HCT116 (cell line): ENCODE measurements at regions not wholly inside any gene's neighbourhood (a gene's known extent, or its start where the extent isn't known, plus 50 kb on each side); places are given as distances from the start of the nearest gene placed in this dataset.

Source experiments
- CTCF ChIP-seq, 3 experiments: fragments of 200-600 bp in 1 of 3; sonication (generic) in 1 of 3; IDR thresholded peaks in 2 of 3; conservative IDR thresholded peaks in 1 of 3; 2 replicates each; pipeline ENCODE4 v1.5.1; 2012 to 2017; ENCODE audit warnings: low read depth in 2 of 3, low read length in 2 of 3, antibody characterized with exemption in 1 of 3, borderline replicate concordance in 1 of 3, control low read depth in 1 of 3, mild to moderate bottlenecking in 1 of 3, mixed read lengths in 1 of 3, mixed run types in 1 of 3, moderate library complexity in 1 of 3; ENCODE audit not compliant: insufficient read depth in 1 of 3
- EZH2 ChIP-seq: fragments of 200-600 bp; sonication (generic); IDR thresholded peaks from 2 replicates; pipeline ENCODE4 v1.6.1; 2017; ENCODE audit warnings: antibody characterized with exemption, mixed run types
- EZH2phosphoT487 ChIP-seq: fragments of 200-600 bp; IDR thresholded peaks from 2 replicates; pipeline ENCODE4 v1.6.1; 2018; ENCODE audit warnings: antibody characterized with exemption, borderline replicate concordance
- JUND ChIP-seq: IDR thresholded peaks from 2 replicates; pipeline ENCODE4 v1.6.1; 2012
- POLR2AphosphoS5 ChIP-seq: IDR thresholded peaks from 2 replicates; pipeline ENCODE4 v1.6.1; 2011; ENCODE audit warnings: mild to moderate bottlenecking, low read depth, low read length, moderate library complexity
- RAD21 ChIP-seq: IDR thresholded peaks from 2 replicates; pipeline ENCODE4 v1.6.1; 2012; ENCODE audit warnings: low read depth, mild to moderate bottlenecking
- SIN3A ChIP-seq: IDR thresholded peaks from 2 replicates; pipeline ENCODE4 v1.6.1; 2012; ENCODE audit warnings: low read depth
- ZBTB33 ChIP-seq: IDR thresholded peaks from 2 replicates; pipeline ENCODE4 v1.6.1; 2011; ENCODE audit warnings: mild to moderate bottlenecking, low read length, moderate library complexity; ENCODE audit not compliant: insufficient replicate concordance; ENCODE audit errors: extremely low read depth

GRCh38 chr2:217538719-217539118 lies 464.1 kb downstream of the TNS1 start:
- TF ChIP-seq CTCF (IDR thresholded peaks at IDR 0.05 in 2 of 3, conservative IDR thresholded peaks at IDR 0.05 in 1 of 3; ENCODE audit: borderline replicate concordance in 1 of 3, insufficient read depth in 1 of 3, low read depth in 2 of 3, low read length in 2 of 3) (no peak), JUND (no peak), POLR2AphosphoS5 (no peak), ZBTB33 (no peak), SIN3A (no peak), EZH2phosphoT487 (no peak), RAD21 (no peak), EZH2 (no peak)
